Activated CD4-positive, alpha-beta T cell treated with anti-CD3 and anti-CD28 coated beads, Interleukin-2, amount 50 U/mL, for 24 hours (primary cell): ENCODE measurements at regions not wholly inside any gene's neighbourhood (a gene's known extent, or its start where the extent isn't known, plus 50 kb on each side); places are given as distances from the start of the nearest gene placed in this dataset.

ENCODE experiments used
- DNase-seq, 2 donors: peaks; one replicate each; pipeline ENCODE4 v3.0.0-alpha.2; 2020; ENCODE audit warnings: low read depth in 1 of 2, low spot score in 1 of 2

DNA sequence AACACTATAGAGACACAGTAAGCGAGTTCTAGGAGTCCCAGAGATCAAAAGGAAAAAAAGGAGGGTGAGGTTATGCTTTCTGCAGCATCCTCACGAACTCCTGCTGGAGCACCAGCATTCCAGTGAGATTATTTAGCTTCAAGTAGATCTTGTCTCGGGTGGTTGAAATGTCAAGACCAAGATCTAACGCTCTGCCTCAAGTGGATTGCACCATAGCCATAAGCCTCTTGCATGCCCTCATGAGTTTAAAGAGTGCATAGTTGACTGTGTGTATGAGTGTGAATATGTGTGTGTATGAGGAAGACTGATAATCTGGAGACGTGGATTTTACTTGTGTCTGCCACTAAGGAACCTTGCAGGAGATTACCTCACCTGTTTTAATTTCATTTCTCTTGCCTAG lies 335.3 kb upstream of the ADAMTSL1 start:
- no peak for DNase-seq

DNA sequence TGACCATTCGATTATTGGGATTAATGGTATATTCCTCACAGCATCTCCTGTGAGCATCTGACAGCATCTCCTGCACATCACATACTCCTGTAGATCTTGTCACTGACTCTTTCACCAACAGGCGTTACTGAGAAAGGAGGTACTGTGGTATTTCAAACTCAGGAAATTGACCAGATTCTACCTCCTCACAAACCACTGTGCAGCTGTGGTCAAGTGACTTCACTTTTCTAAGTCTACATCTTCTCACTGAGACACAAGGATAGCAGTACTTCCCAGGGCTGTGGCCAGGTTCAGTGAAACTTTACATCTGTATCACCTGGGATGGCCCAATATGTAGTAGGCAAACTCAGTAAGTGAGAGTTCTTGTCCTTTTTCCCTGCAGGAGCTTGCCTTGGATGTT lies 332.3 kb upstream of the ADAMTSL1 start:
- no peak for DNase-seq

GRCh38 chr9:18143073-18143745 lies 330.7 kb upstream of the ADAMTSL1 start:
- DNase-seq: no peak

DNA sequence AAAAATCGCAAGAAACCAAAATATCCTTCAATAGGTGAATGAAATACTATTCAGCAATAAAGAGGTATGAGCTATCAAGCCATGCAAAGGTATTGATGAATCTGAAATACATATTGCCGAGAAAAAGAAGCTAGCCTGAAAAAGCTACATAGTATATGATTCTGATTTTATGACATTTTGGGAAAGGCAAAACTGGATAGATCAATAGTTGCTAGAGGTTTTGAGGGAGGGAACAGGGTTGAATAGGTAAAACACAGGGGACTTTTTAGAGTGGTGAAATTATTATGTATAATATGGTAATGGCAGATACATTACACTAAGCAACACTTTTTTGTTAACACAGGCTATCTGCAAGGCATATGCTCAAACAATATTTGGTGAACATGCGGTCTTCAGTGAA lies 327.6 kb upstream of the ADAMTSL1 start:
- DNase-seq: no peak

DNA sequence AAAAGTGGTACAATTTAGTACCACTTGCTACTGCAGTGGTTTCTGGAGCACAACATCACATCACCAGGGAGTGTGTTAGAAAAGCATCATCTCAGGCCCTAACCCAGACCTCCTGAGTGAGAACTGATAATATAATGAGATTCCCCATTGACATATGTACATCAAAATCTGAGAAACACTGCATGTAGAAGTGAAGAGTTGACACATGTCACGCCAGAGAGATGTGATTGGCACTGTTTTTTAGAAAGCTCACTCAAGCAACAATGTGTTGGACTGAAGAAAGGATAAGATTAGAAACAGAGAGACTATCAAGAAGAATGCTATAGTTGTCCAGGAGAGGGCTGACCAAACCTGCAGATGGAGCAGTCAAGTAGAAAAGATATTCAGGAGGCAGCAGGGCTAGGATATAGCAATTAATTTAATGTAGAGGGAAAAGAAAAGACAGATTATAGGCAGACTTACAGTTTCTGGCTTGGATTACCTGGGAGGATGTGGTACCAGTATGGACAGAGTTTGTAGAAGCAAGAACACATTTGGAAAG lies 324.4 kb upstream of the ADAMTSL1 start:
- no peak for DNase-seq

DNA sequence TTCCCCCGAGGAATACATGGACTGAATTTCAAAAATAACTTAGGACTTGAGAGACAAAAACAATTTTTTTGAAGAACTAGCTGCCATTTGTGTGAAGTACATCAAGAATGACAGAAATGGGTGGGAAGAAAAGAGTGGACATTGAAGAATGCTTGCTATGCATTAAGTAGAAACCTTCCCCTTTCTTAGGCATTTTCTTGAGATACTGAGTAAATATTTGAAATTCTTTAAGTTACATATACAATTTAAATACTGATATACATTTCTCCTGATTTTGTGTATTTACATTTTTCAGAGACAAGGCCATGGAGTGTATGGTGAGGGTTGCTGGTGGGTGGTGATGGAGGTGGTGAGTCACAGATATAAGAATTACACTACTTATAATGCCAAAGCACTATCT lies 319.3 kb upstream of the ADAMTSL1 start:
- no peak for DNase-seq

DNA sequence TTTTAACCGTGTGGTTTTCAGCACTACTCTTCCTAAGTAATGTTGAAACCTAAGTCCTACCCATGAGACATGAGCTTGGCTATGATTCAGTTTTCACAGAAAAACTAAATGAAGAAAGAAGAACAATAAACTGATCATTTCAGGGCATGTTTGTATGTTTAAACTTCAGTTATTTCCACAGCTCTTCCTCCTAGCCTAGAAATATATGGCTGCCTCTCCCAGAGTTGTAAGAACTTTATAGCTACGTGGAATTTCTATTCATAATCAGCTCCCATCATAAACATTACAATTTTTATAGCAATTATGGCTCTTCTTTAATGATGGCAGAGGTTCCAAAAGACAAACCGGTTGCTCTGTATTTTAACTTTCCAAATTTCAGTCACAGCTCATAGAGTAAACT lies 314.7 kb upstream of the ADAMTSL1 start:
- no peak for DNase-seq

DNA sequence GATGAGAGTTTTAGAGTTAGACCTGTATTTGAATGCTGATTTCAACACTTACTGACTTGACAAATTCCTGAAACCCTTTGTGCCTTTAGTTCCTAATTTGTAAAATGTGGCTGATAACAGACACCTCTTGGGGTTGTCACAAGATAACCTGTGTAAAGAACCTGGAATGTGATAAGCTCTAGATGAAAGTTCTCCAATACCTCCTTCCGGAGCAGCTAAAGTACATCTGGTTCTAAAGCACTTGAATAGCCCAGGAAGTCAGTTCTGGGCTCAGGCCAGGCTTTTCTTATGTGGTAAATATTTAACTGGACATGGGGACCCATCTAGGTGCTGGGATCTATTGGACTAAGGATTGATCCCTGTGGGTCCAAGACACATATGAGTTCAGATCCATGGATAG lies 310.8 kb upstream of the ADAMTSL1 start:
- no peak for DNase-seq

- no peak for DNase-seq
Observed at GRCh38 chr9:18167733-18168132, 306.2 kb upstream of the ADAMTSL1 start.

DNA sequence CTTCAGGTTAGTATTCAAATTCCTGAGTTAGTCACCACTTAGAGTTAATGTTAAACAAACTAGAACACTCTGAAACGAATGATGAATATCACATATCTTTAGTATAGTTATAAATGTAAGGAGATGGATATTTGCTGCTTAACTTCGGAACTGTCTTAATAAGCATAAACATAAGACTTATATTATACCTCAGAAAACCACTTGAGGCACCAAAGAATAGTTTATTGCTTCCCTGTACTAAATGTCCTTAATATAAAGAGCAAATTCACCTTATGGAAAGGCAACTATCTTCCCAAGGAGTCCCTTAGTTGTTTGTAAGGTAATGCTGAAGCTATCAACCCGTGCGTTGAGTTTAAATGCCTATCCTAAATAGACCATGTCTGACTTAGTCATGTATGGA lies 300.0 kb upstream of the ADAMTSL1 start:
- DNase-seq: no peak

GRCh38 chr9:18182636-18183035 lies 291.3 kb upstream of the ADAMTSL1 start:
- DNase-seq: no peak

DNA sequence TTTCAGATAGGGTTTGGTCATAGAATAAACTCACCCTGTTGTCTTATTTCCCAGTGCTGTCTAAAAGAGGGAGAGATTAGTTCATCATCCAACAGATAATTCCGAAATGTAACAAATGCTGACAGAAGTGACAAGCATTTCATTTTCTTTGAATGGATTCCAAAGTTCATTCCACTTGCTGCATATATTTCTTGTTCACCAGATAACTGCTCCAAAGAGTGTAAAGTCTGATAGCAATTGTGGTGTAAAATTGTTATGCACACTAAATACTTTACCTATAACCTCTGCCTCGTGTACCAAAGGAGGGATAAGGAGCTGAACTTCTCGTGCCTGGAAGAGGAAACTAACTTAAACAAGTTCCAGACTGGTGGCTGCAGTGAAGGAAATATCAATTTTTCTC lies 290.0 kb upstream of the ADAMTSL1 start:
- no peak for DNase-seq

GRCh38 chr9:18184401-18184800 lies 289.6 kb upstream of the ADAMTSL1 start:
- no peak for DNase-seq

DNA sequence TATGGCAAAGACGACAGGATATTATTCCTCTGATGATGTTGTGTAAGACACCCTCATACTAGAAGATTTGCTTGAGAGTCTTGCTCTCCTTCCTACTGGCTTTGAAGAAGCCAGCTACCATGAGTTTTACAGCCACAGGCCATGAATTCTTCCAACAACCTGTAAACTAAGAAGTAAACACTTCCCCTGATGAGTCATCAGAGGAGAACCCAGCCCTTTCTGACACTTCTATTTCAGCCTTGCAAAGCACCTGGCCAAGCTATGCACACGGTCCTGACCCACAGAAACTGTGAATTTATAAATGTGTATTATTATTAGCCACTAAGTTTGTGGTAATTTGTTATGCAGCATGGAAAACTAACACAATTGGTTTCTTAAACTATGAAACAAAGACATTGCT lies 288.8 kb upstream of the ADAMTSL1 start:
- DNase-seq: no peak

GRCh38 chr9:18188971-18189370 lies 285.0 kb upstream of the ADAMTSL1 start:
- no peak for DNase-seq

- DNase-seq: no peak
Observed at GRCh38 chr9:18189871-18190670, 283.9 kb upstream of the ADAMTSL1 start.

- DNase-seq: no peak
Observed at GRCh38 chr9:18190671-18191374, 283.1 kb upstream of the ADAMTSL1 start.

GRCh38 chr9:18194316-18194715 lies 279.6 kb upstream of the ADAMTSL1 start:
- no peak for DNase-seq

DNA sequence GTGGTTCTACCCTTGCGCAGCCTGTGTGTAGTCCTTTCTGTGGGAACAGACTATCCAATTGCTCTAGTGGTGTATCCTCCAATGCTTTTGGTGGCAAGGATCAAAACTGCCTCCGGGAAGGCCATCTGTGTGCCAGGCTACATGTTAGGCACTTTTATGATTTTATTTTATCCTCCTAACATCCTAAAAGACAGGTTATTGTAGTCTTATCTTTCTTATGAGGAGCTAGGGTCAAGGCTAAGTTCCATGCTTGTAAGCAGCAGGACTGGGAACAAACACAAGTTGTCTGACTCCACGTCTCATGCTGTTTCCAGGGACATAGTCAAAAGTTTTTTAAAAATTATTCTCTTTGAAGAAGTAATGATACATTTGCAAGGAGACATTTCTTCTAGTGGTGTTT lies 278.7 kb upstream of the ADAMTSL1 start:
- no peak for DNase-seq

- no peak for DNase-seq
Observed at GRCh38 chr9:18202924-18203323, 271.0 kb upstream of the ADAMTSL1 start.

DNA sequence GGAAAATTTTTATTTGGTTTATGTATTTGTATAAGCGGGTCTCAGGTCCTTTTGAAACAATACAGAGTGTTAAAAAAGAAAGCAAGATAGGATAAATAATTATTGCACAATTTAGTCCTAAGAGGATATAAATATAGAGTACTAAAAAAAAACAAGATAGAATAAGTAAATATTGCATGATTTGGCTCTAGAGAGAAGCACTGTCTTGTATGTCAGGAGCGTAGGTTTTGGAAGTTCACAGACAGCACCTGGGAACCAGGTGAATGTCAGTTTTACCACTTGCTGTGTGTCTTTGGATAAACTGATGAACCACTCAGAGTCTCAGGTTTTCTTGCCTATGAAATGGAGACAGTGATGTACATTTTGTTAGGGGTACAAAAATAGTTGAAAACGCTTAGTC lies 266.2 kb upstream of the ADAMTSL1 start:
- DNase-seq: no peak
